Uterus (tissue), 3 donors: ENCODE measurements at regions not wholly inside any gene's neighbourhood (a gene's known extent, or its start where the extent isn't known, plus 50 kb on each side); places are given as distances from the start of the nearest gene placed in this dataset.

Experiments used
- DNase-seq, 2 donors: peaks; one replicate each; pipeline ENCODE4 v3.0.0-alpha.2; 2019 to 2020
- H3K27ac ChIP-seq, 2 donors: fragments of 200-600 bp; sonication (generic); 1 replicate in 1 of 2; 2 replicates in 1 of 2; pipeline ENCODE4 v1.5.1; 2016 to 2018
- H3K27me3 ChIP-seq, 2 donors: fragments of 200-600 bp; sonication (generic); one replicate each; pipeline ENCODE4 v1.5.1; 2018 to 2019; ENCODE audit warnings: control low read depth in 1 of 2
- H3K36me3 ChIP-seq, 2 donors: fragments of 200-600 bp; sonication (generic); one replicate each; pipeline ENCODE4 v1.5.1; 2019; ENCODE audit warnings: control low read depth in 1 of 2
- H3K4me1 ChIP-seq, 2 donors: fragments of 200-600 bp; sonication (generic); one replicate each; pipeline ENCODE4 v1.5.1; 2018 to 2019; ENCODE audit warnings: control low read depth in 1 of 2
- H3K4me3 ChIP-seq, 2 donors: fragments of 200-600 bp; sonication (generic); 1 replicate in 1 of 2; 2 replicates in 1 of 2; pipeline ENCODE4 v1.5.1; 2018 to 2019; ENCODE audit warnings: mild to moderate bottlenecking in 1 of 2
- H3K9me3 ChIP-seq, 2 donors: fragments of 200-600 bp; sonication (generic); one replicate each; pipeline ENCODE4 v1.5.1; 2019; ENCODE audit warnings: control low read depth in 1 of 2
- POLR2A ChIP-seq, 2 donors: fragments of 450-650 bp; IDR thresholded peaks; one replicate each; pipeline ENCODE4 v1.6.1; 2016; ENCODE audit warnings: antibody characterized with exemption in 2 of 2, mild to moderate bottlenecking in 1 of 2, moderate library complexity in 1 of 2
- intact Hi-C: fragments of 100-400 bp; cut with DNase I; formaldehyde crosslinking; loops from one replicate; pipeline ENCODE4 v1.15.1; 2023; ENCODE audit warnings: low total_unique reads
- TF ChIP-seq, protein P1 (sequence below), 4 experiments: fragments of 200-600 bp in 2 of 4; fragments of 450-650 bp in 2 of 4; sonication (generic) in 2 of 4; IDR thresholded peaks; one replicate each; pipeline ENCODE4 v1.5.1; 2016 to 2019; ENCODE audit warnings: antibody characterized with exemption in 4 of 4, mild to moderate bottlenecking in 2 of 4, moderate library complexity in 1 of 4
- donor health status: DM: yes; HTN: yes; CAD: no.

DNA sequence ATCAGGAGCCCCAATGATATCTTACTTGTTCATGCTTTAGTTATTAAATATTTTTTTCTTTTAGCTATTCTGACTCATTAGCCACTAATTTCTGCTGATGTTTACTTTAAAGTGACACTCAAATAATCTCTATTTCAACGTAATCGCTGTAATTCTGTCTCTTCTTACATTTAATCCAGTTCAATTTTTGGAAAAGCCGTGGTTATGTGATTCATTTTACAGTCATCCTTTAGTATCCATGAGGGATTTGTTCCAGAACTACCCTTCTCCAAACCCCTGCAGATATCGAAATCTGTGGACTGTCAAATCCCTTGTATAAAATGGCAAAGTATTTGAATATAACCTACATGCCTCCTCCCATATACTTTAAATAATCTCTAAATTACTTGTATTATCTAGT, 1103.4 kb downstream of the LRFN5 start:
- Histone ChIP-seq H3K9me3 (no peaks in the 10 kb centered on the region), H3K4me3 (no peak overlapping the region), H3K36me3 (no peaks in the 10 kb centered on the region), H3K27ac (no peak overlapping the region), H3K27me3 (no peaks in the 10 kb centered on the region), H3K4me1 (no peaks in the 10 kb centered on the region)
- no peak for TF ChIP-seq POLR2A (IDR thresholded peaks at IDR 0.05)
- TF ChIP-seq, protein P1, sequence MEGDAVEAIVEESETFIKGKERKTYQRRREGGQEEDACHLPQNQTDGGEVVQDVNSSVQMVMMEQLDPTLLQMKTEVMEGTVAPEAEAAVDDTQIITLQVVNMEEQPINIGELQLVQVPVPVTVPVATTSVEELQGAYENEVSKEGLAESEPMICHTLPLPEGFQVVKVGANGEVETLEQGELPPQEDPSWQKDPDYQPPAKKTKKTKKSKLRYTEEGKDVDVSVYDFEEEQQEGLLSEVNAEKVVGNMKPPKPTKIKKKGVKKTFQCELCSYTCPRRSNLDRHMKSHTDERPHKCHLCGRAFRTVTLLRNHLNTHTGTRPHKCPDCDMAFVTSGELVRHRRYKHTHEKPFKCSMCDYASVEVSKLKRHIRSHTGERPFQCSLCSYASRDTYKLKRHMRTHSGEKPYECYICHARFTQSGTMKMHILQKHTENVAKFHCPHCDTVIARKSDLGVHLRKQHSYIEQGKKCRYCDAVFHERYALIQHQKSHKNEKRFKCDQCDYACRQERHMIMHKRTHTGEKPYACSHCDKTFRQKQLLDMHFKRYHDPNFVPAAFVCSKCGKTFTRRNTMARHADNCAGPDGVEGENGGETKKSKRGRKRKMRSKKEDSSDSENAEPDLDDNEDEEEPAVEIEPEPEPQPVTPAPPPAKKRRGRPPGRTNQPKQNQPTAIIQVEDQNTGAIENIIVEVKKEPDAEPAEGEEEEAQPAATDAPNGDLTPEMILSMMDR (IDR thresholded peaks at IDR 0.05): no peak
- no peak for DNase-seq
- intact Hi-C loops: no loop called here

GRCh38 chr14:42703501-42703900, 1096.8 kb downstream of the LRFN5 start:
- H3K4me3 ChIP-seq: no peak overlapping the region
- no peaks in the 10 kb centered on the region for H3K4me1 ChIP-seq
- intact Hi-C loops: no loop called here
- no peak overlapping the region for H3K27ac ChIP-seq
- H3K9me3 ChIP-seq: no peaks in the 10 kb centered on the region
- H3K36me3 ChIP-seq: no peaks in the 10 kb centered on the region
- DNase-seq: no peak
- no peak for TF ChIP-seq POLR2A (IDR thresholded peaks at IDR 0.05)
- TF ChIP-seq, protein P1 (IDR thresholded peaks at IDR 0.05): no peak
- H3K27me3 ChIP-seq: no peaks in the 10 kb centered on the region

DNA sequence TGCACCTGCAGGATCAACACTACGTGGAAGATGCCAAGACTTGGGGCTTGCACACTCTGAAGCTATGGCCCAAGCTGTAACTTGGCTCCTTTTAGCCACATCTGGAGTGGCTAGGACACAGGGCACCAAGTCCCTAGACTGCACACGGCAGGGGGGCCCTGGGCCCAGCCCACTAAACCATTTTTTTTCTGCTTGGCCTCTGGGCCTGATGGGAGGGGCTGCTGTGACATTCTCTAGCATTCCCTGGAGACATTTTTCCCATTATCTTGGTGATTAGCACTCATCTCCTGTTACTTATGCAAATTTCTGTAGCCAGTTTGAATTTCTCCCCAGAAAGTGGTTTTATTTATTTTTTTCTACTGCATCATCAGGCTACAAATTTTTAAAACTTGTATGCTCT, 1080.7 kb downstream of the LRFN5 start:
- Histone ChIP-seq H3K27me3 (no peaks in the 10 kb centered on the region), H3K27ac (no peak overlapping the region), H3K4me1 (no peaks in the 10 kb centered on the region), H3K36me3 (no peaks in the 10 kb centered on the region), H3K9me3 (no peaks in the 10 kb centered on the region), H3K4me3 (no peak overlapping the region)
- DNase-seq: no peak
- TF ChIP-seq, protein P1 (IDR thresholded peaks at IDR 0.05): no peak
- no peak for TF ChIP-seq POLR2A (IDR thresholded peaks at IDR 0.05)
- intact Hi-C loops: no loop called here

DNA sequence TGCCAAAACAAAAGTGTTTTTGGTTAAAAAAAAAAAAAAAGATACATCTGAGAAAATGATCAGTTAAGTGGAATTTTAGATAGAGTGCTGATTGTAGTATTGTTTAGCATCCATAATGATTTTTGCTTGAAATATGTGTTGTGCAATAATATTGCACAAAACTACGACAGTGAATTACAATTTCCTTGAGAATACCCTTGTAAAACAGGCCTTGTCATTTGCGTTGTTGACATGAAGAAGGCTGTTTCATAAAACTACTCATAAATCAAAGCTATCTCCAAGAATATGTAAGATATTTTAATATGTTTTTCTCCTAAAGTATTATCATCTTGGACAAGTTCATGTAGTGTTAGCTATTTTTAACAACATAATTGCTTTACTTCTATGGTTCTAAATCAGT, 1077.0 kb downstream of the LRFN5 start:
- no peak overlapping the region for H3K4me3 ChIP-seq
- H3K27me3 ChIP-seq: no peaks in the 10 kb centered on the region
- TF ChIP-seq POLR2A (IDR thresholded peaks at IDR 0.05): no peak
- TF ChIP-seq, protein P1 (IDR thresholded peaks at IDR 0.05): no peak
- no peaks in the 10 kb centered on the region for H3K36me3 ChIP-seq
- intact Hi-C loops: no loop called here
- DNase-seq: no peak
- H3K27ac ChIP-seq: no peak overlapping the region
- H3K4me1 ChIP-seq: no peaks in the 10 kb centered on the region
- H3K9me3 ChIP-seq: no peaks in the 10 kb centered on the region

DNA sequence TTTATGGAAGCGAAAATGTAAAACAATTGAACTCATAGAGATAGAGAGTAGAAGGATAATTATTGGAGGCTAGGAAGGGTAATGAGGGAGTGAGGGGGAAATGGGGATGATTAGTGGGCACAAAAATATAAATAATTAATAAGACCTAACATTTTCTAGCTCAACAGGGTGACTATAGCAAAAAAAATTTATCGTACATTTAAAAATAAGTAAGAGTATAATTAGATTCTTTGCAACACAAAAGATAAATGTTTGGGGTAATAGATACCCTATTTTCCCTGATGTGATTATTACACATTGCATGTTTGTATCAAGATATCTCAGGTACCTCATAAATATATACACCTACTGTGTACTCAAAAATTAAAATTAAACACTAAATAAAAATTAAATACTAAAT, 1070.0 kb downstream of the LRFN5 start:
- no peaks in the 10 kb centered on the region for H3K9me3 ChIP-seq
- no peak overlapping the region for H3K27ac ChIP-seq
- no peaks in the 10 kb centered on the region for H3K4me1 ChIP-seq
- intact Hi-C loops: no loop called here
- H3K4me3 ChIP-seq: no peak overlapping the region
- TF ChIP-seq, protein P1 (IDR thresholded peaks at IDR 0.05): no peak
- no peak for TF ChIP-seq POLR2A (IDR thresholded peaks at IDR 0.05)
- no peaks in the 10 kb centered on the region for H3K27me3 ChIP-seq
- no peaks in the 10 kb centered on the region for H3K36me3 ChIP-seq
- DNase-seq: no peak
